SK-N-SH (cell line): ENCODE measurements at regions not wholly inside any gene's neighbourhood (a gene's known extent, or its start where the extent isn't known, plus 50 kb on each side); places are given as distances from the start of the nearest gene placed in this dataset.

Experiments
- CTCF ChIA-PET: fragments of 300-600, 350-600 bp; formaldehyde crosslinking; extraction: SDS; loops from one replicate; lab custom pipeline; 2021; lab: Yijun Ruan, JAX
- POLR2A ChIA-PET: fragments of 350-600 bp; sonication (Branson Sonifier 250); formaldehyde crosslinking; extraction: SDS; loops from one replicate; lab custom pipeline; 2020; ENCODE audit warnings: antibody characterized with exemption, inconsistent platforms; lab: Yijun Ruan, JAX
- DNase-seq: peaks from one replicate; pipeline ENCODE4 v3.0.0; 2012
- H2AFZ ChIP-seq: fragments of 200-600 bp; sonication (generic); 2 replicates; pipeline ENCODE4 v1.8.1; 2016; ENCODE audit warnings: antibody characterized with exemption, mild to moderate bottlenecking, low read depth
- H3F3A ChIP-seq: fragments of 200-600 bp; sonication (generic); replicated peaks from 2 replicates; pipeline ENCODE3; 2016; ENCODE audit warnings: antibody characterized with exemption, mild to moderate bottlenecking; ENCODE audit not compliant: insufficient read depth
- H3K27ac ChIP-seq, 2 experiments: fragments of 200-500 bp in 1 of 2; fragments of 200-600 bp in 1 of 2; sonication (Bioruptor generic) in 1 of 2; sonication (generic), shearing (Covaris generic) in 1 of 2; 2 replicates each; pipeline versions ENCODE4 v1.5.1 to v1.6.1; 2014 to 2016; ENCODE audit warnings: low read depth in 2 of 2, inconsistent platforms in 1 of 2, low read length in 1 of 2, mild to moderate bottlenecking in 1 of 2, mixed read lengths in 1 of 2
- H3K27me3 ChIP-seq: fragments of 200-600 bp; sonication (generic), shearing (Covaris generic); 2 replicates; pipeline ENCODE4 v1.6.1; 2016; ENCODE audit warnings: mixed run types; ENCODE audit not compliant: insufficient read depth
- H3K36me3 ChIP-seq, 2 experiments: fragments of 200-500 bp in 1 of 2; fragments of 200-600 bp in 1 of 2; sonication (Bioruptor generic) in 1 of 2; sonication (generic) in 1 of 2; replicated peaks in 1 of 2; 2 replicates each; pipeline versions ENCODE3 to v1.5.1; 2014 to 2016; ENCODE audit warnings: low read length in 1 of 2, mild to moderate bottlenecking in 1 of 2; ENCODE audit not compliant: insufficient read depth in 2 of 2, control insufficient read depth in 1 of 2
- H3K4me1 ChIP-seq, 2 experiments: fragments of 200-500 bp in 1 of 2; fragments of 200-600 bp in 1 of 2; sonication (Bioruptor generic) in 1 of 2; sonication (generic), shearing (Covaris generic) in 1 of 2; 2 replicates each; pipeline versions ENCODE4 v1.5.1 to v1.6.1; 2014 to 2016; ENCODE audit warnings: low read depth in 1 of 2, low read length in 1 of 2, mixed run types in 1 of 2; ENCODE audit not compliant: insufficient read depth in 2 of 2, control insufficient read depth in 1 of 2
- H3K4me2 ChIP-seq: fragments of 200-600 bp; sonication (generic), shearing (Covaris generic); 2 replicates; pipeline ENCODE4 v1.6.1; 2017; ENCODE audit warnings: mixed run types
- H3K4me3 ChIP-seq, 2 experiments: fragments of 200-500 bp in 1 of 2; fragments of 200-600 bp in 1 of 2; sonication (Bioruptor generic) in 1 of 2; sonication (generic), shearing (Covaris generic) in 1 of 2; 2 replicates each; pipeline versions ENCODE4 v1.5.1 to v1.8.1; 2014 to 2016; ENCODE audit warnings: low read depth in 2 of 2, inconsistent platforms in 1 of 2, low read length in 1 of 2, mild to moderate bottlenecking in 1 of 2, mixed read lengths in 1 of 2, moderate library complexity in 1 of 2
- H3K79me2 ChIP-seq: fragments of 200-600 bp; sonication (generic); 2 replicates; pipeline ENCODE4 v1.8.1; 2017; ENCODE audit warnings: mild to moderate bottlenecking; ENCODE audit not compliant: insufficient read depth
- H3K9ac ChIP-seq: fragments of 200-600 bp; sonication (generic); 2 replicates; pipeline ENCODE4 v1.6.1; 2017; ENCODE audit warnings: mixed run types
- H3K9me2 ChIP-seq: fragments of 200-600 bp; sonication (generic); 2 replicates; pipeline ENCODE4 v1.6.1; 2017; ENCODE audit warnings: mixed run types
- H3K9me3 ChIP-seq: fragments of 200-600 bp; sonication (generic); 2 replicates; pipeline ENCODE4 v1.6.1; 2017; ENCODE audit warnings: mixed run types, mild to moderate bottlenecking, moderate library complexity
- H4K20me1 ChIP-seq: fragments of 200-600 bp; sonication (generic); 2 replicates; pipeline ENCODE4 v1.6.1; 2017; ENCODE audit warnings: mild to moderate bottlenecking, mixed run types; ENCODE audit not compliant: insufficient read depth
- CTCF ChIP-seq: fragments of 200-600 bp; sonication (generic); IDR thresholded peaks from 2 replicates; pipeline ENCODE4 v1.6.1; 2017; ENCODE audit warnings: antibody characterized with exemption, mild to moderate bottlenecking, moderate library complexity
- ELF1 ChIP-seq: IDR thresholded peaks from 2 replicates; pipeline ENCODE4 v1.4.0; 2012
- EZH2phosphoT487 ChIP-seq: fragments of 200-600 bp; sonication (generic); IDR thresholded peaks from 2 replicates; pipeline ENCODE4 v1.6.1; 2017; ENCODE audit warnings: low read depth, mixed run types, mild to moderate bottlenecking, antibody characterized with exemption, moderate library complexity, borderline replicate concordance
- FOSL2 ChIP-seq: IDR thresholded peaks from 2 replicates; pipeline ENCODE4 v1.4.0; 2012; ENCODE audit warnings: low read depth, mild to moderate bottlenecking, moderate library complexity, borderline replicate concordance
- FOXJ3 ChIP-seq: sonication (generic); formaldehyde crosslinking; IDR thresholded peaks from 2 replicates; pipeline ENCODE4 v1.5.1; 2020; ENCODE audit warnings: mild to moderate bottlenecking, missing genetic modification reagents
- IRF3 ChIP-seq: fragments of 150-350 bp; IDR thresholded peaks from 2 replicates; pipeline ENCODE4 v1.6.1; 2016; ENCODE audit warnings: mild to moderate bottlenecking, low read depth, low read length
- MEF2A ChIP-seq: IDR thresholded peaks from 2 replicates; pipeline ENCODE4 v1.4.0; 2012; ENCODE audit warnings: low read depth, borderline replicate concordance
- POLR2AphosphoS5 ChIP-seq: IDR thresholded peaks from 2 replicates; pipeline ENCODE4 v1.6.1; 2012; ENCODE audit warnings: low read depth, low read length
- REST ChIP-seq: IDR thresholded peaks from 2 replicates; pipeline ENCODE4 v1.6.1; 2012; ENCODE audit warnings: mild to moderate bottlenecking, low read depth, low read length, moderate library complexity
- RFX5 ChIP-seq: IDR thresholded peaks from 2 replicates; pipeline ENCODE4 v1.6.1; 2012; ENCODE audit warnings: mild to moderate bottlenecking, improper control_type of control experiment, low read length
- TAF1 ChIP-seq: IDR thresholded peaks from 2 replicates; pipeline ENCODE4 v1.6.1; 2012; ENCODE audit warnings: low read depth, mild to moderate bottlenecking, low read length, moderate library complexity, borderline replicate concordance
- TCF12 ChIP-seq: IDR thresholded peaks from 2 replicates; pipeline ENCODE4 v1.4.0; 2012
- USF1 ChIP-seq: IDR thresholded peaks from 2 replicates; pipeline ENCODE4 v1.4.0; 2012; ENCODE audit warnings: low read depth, borderline replicate concordance
- USF2 ChIP-seq: fragments of 150-350 bp; IDR thresholded peaks from 2 replicates; pipeline ENCODE4 v1.6.1; 2017; ENCODE audit warnings: antibody characterized with exemption, low read length, low read depth, borderline replicate concordance
- YY1 ChIP-seq: IDR thresholded peaks from 2 replicates; pipeline ENCODE4 v1.4.0; 2012; ENCODE audit warnings: low read depth, mild to moderate bottlenecking
- ZBTB33 ChIP-seq: IDR thresholded peaks from 2 replicates; pipeline ENCODE4 v1.4.0; 2012; ENCODE audit warnings: low read depth, borderline replicate concordance
- WGBS: methylation state at CpG from one replicate; pipeline ENCODE4 v1.1.6; 2017; ENCODE audit warnings: low lambda C conversion rate; 5-methylcytosine and 5-hydroxymethylcytosine counted together

GRCh38 chr12:125360540-125360939 lies 295.3 kb downstream of the AACS start:
- no peak for TF ChIP-seq YY1
- TF ChIP-seq EZH2phosphoT487 = no peak
- no peak for TF ChIP-seq POLR2AphosphoS5
- TF ChIP-seq ELF1 = no peak
- TF ChIP-seq USF2 = no peak
- no peak for TF ChIP-seq ZBTB33
- no peak for TF ChIP-seq MEF2A
- TF ChIP-seq IRF3 = no peak
- TF ChIP-seq FOSL2 = no peak
- TF ChIP-seq RFX5 = no peak
- no peak for TF ChIP-seq CTCF
- TF ChIP-seq TAF1 = no peak
- TF ChIP-seq TCF12 = no peak
- TF ChIP-seq FOXJ3 (CRISPR knock-in tag) = no peak
- TF ChIP-seq USF1 = no peak
- TF ChIP-seq REST = no peak
- Histone ChIP-seq H3K4me3 (no peak overlapping the region), H3K9me2 (no peaks in the 10 kb centered on the region), H3K9me3 (no peaks in the 10 kb centered on the region), H3K79me2 (no peaks in the 10 kb centered on the region), H3K4me2 (no peak overlapping the region), H3K36me3 (no peaks in the 10 kb centered on the region), H3K9ac (no peak overlapping the region), H2AFZ (no peak overlapping the region), H3F3A (no peaks in the 10 kb centered on the region), H3K4me1 (no peaks in the 10 kb centered on the region), H3K27me3 (no peaks in the 10 kb centered on the region), H3K27ac (no peak overlapping the region), H4K20me1 (no peaks in the 10 kb centered on the region)
- ChIA-PET CTCF (no interaction called here), POLR2A (no interaction called here)
- DNase-seq = no peak
- WGBS = 3% methylated on average over 4 of the region's 4 CpGs
